ENCODE measurements at regions not wholly inside any gene's neighbourhood (a gene's known extent, or its start where the extent isn't known, plus 50 kb on each side); places are given as distances from the start of the nearest gene placed in this dataset.

DNA sequence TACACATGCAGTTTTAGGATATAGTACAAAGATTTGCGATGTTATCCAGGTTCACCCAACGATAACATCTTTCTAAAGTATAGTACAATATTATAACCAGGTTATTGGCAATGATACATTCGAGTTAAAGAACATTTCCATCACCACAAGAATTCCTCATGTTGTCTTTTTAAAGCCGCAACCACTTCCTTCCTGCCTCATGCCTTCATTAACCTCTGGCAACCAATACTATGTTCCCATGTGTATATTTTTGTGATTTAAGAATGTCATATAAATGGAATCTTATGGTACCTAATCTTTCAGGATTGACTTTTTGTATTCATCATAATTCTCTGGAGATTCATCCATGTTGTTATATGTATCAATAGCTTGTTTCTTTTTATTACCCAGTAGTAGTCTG, 1183.2 kb downstream of the CDH11 start:
- Histone ChIP-seq H3K27ac (ENCODE audit: low read depth, low read length) (no peak overlapping the region), H3K9me3 (ENCODE audit: low read depth, low read length) (no peaks in the 10 kb centered on the region), H3K27me3 (ENCODE audit: insufficient read depth, low read length) (no peaks in the 10 kb centered on the region), H2AFZ (ENCODE audit: low read length) (no peak overlapping the region), H3K4me2 (ENCODE audit: insufficient read depth, low read length) (no peak overlapping the region), H3K4me1 (ENCODE audit: insufficient read depth, low read length) (no peaks in the 10 kb centered on the region), H3K36me3 (ENCODE audit: insufficient read depth, low read length) (no peaks in the 10 kb centered on the region), H3K4me3 (ENCODE audit: insufficient read depth, low read length) (no peak overlapping the region), H4K20me1 (ENCODE audit: insufficient read depth, low read length) (no peaks in the 10 kb centered on the region), H3K79me2 (ENCODE audit: insufficient read depth, low read length) (no peaks in the 10 kb centered on the region)
- TF ChIP-seq, protein P1, sequence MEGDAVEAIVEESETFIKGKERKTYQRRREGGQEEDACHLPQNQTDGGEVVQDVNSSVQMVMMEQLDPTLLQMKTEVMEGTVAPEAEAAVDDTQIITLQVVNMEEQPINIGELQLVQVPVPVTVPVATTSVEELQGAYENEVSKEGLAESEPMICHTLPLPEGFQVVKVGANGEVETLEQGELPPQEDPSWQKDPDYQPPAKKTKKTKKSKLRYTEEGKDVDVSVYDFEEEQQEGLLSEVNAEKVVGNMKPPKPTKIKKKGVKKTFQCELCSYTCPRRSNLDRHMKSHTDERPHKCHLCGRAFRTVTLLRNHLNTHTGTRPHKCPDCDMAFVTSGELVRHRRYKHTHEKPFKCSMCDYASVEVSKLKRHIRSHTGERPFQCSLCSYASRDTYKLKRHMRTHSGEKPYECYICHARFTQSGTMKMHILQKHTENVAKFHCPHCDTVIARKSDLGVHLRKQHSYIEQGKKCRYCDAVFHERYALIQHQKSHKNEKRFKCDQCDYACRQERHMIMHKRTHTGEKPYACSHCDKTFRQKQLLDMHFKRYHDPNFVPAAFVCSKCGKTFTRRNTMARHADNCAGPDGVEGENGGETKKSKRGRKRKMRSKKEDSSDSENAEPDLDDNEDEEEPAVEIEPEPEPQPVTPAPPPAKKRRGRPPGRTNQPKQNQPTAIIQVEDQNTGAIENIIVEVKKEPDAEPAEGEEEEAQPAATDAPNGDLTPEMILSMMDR (IDR thresholded peaks at IDR 0.05; ENCODE audit: extremely low read depth, low read depth, low read length): no peak
- no peak for DNase-seq (ENCODE audit: insufficient read length, low spot score, missing footprints)

GRCh38 chr16:63933841-63934240, 1188.0 kb downstream of the CDH11 start:
- no peaks in the 10 kb centered on the region for H3K4me1 ChIP-seq (ENCODE audit: insufficient read depth, low read length)
- H2AFZ ChIP-seq (ENCODE audit: low read length): no peak overlapping the region
- no peaks in the 10 kb centered on the region for H3K36me3 ChIP-seq (ENCODE audit: insufficient read depth, low read length)
- H4K20me1 ChIP-seq (ENCODE audit: insufficient read depth, low read length): no peaks in the 10 kb centered on the region
- TF ChIP-seq, protein P1 (IDR thresholded peaks at IDR 0.05; ENCODE audit: extremely low read depth, low read depth, low read length): no peak
- H3K27ac ChIP-seq (ENCODE audit: low read depth, low read length): no peak overlapping the region
- no peaks in the 10 kb centered on the region for H3K9me3 ChIP-seq (ENCODE audit: low read depth, low read length)
- H3K79me2 ChIP-seq (ENCODE audit: insufficient read depth, low read length): no peaks in the 10 kb centered on the region
- H3K27me3 ChIP-seq (ENCODE audit: insufficient read depth, low read length): no peaks in the 10 kb centered on the region
- DNase-seq (ENCODE audit: insufficient read length, low spot score, missing footprints): no peak
- H3K4me3 ChIP-seq (ENCODE audit: insufficient read depth, low read length): no peak overlapping the region
- no peak overlapping the region for H3K4me2 ChIP-seq (ENCODE audit: insufficient read depth, low read length)

DNA sequence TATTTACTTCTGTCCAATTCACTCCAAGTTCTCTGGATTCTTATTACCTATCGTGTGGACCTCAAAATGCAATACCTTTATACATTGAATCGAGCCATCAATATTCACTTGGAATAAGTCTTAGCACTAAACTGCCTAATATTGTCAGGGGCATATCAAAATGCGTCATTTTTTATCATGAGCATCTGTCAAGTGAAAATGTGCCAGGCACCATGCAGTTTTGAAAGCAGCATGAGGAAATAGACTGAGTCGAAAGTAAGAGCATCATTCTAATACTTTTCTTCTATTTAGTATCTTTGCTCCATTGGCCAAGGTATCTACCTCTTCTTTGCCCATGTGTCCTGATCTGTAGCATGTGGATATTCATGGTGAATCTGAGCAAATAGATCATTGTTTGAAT, 1193.4 kb downstream of the CDH11 start:
- no peak overlapping the region for H3K4me2 ChIP-seq (ENCODE audit: insufficient read depth, low read length)

DNA sequence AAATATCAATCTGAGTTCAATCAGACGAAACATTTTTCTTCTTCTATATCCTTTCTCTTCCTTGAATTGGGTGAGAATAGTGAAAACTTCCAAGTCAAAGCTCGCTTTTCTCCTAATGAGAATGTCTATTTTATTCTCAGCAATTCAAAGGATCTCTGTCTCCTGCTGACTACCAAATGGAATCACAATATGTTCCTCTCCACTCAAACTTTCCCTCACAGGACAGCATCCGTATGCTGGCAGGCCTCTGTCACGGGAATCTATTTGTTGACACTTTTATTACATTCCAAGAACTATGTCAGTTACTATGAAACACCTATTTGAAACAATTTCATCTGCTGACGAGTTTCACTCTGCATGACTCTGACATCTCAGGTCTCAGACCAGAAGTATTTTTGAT, 1196.6 kb downstream of the CDH11 start:
- Histone ChIP-seq H3K36me3 (ENCODE audit: insufficient read depth, low read length) (no peaks in the 10 kb centered on the region), H3K79me2 (ENCODE audit: insufficient read depth, low read length) (no peaks in the 10 kb centered on the region), H3K4me1 (ENCODE audit: insufficient read depth, low read length) (peaks cover 2% of the 10 kb centered on the region), H3K27ac (ENCODE audit: low read depth, low read length) (no peak overlapping the region), H3K27me3 (ENCODE audit: insufficient read depth, low read length) (no peaks in the 10 kb centered on the region), H3K9me3 (ENCODE audit: low read depth, low read length) (no peaks in the 10 kb centered on the region), H4K20me1 (ENCODE audit: insufficient read depth, low read length) (no peaks in the 10 kb centered on the region), H3K4me2 (ENCODE audit: insufficient read depth, low read length) (no peak overlapping the region), H2AFZ (ENCODE audit: low read length) (no peak overlapping the region), H3K4me3 (ENCODE audit: insufficient read depth, low read length) (no peak overlapping the region)
- TF ChIP-seq, protein P1 (IDR thresholded peaks at IDR 0.05; ENCODE audit: extremely low read depth, low read depth, low read length): no peak
- DNase-seq (ENCODE audit: insufficient read length, low spot score, missing footprints): no peak

More for the DNA sequence above, 1193.4 kb downstream of the CDH11 start:
- no peak overlapping the region for H3K4me3 ChIP-seq (ENCODE audit: insufficient read depth, low read length)
- H2AFZ ChIP-seq (ENCODE audit: low read length): no peak overlapping the region
- no peaks in the 10 kb centered on the region for H3K9me3 ChIP-seq (ENCODE audit: low read depth, low read length)
- H3K27ac ChIP-seq (ENCODE audit: low read depth, low read length): no peak overlapping the region
- no peaks in the 10 kb centered on the region for H3K79me2 ChIP-seq (ENCODE audit: insufficient read depth, low read length)
- no peak for DNase-seq (ENCODE audit: insufficient read length, low spot score, missing footprints)
- H3K27me3 ChIP-seq (ENCODE audit: insufficient read depth, low read length): no peaks in the 10 kb centered on the region
- no peaks in the 10 kb centered on the region for H3K36me3 ChIP-seq (ENCODE audit: insufficient read depth, low read length)
- no peaks in the 10 kb centered on the region for H4K20me1 ChIP-seq (ENCODE audit: insufficient read depth, low read length)
- no peaks in the 10 kb centered on the region for H3K4me1 ChIP-seq (ENCODE audit: insufficient read depth, low read length)
- TF ChIP-seq, protein P1 (IDR thresholded peaks at IDR 0.05; ENCODE audit: extremely low read depth, low read depth, low read length): no peak

Measured in osteoblast (primary cell).